HG02759 (cell line): ENCODE measurements at regions not wholly inside any gene's neighbourhood (a gene's known extent, or its start where the extent isn't known, plus 50 kb on each side); places are given as distances from the start of the nearest gene placed in this dataset.
"Not testable (repeated sequence)": the region's sequence is repeated elsewhere in the genome, so short reads cannot be mapped to it uniquely, and the experiment has no call there.

ENCODE experiments used
- ATAC-seq: cut with Tn5 transposase; IDR thresholded peaks from one replicate; pipeline ENCODE4 v1.9.1; 2021; ENCODE audit warnings: mild to moderate bottlenecking, moderate library complexity; ENCODE audit not compliant: unreplicated experiment

DNA sequence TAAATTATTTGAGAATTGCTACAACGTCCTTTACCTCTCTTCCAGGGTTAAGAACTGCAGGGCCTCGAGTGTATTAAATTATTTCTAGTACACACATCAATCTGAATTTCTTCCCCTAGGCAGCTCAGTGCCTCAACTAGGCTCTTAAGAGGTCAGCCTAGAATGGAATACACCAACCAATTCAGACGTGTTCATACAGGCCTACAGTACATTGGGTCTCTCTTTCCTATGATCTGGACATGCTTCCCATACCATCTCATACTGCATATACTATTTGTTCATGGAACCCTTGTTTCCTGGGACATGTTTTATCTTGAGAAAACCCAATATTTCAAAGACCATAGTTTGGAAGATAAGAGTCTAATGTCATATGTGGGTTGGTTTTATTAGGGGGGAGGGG, 434.1 kb upstream of the WWC1 start:
- ATAC-seq, result no peak

DNA sequence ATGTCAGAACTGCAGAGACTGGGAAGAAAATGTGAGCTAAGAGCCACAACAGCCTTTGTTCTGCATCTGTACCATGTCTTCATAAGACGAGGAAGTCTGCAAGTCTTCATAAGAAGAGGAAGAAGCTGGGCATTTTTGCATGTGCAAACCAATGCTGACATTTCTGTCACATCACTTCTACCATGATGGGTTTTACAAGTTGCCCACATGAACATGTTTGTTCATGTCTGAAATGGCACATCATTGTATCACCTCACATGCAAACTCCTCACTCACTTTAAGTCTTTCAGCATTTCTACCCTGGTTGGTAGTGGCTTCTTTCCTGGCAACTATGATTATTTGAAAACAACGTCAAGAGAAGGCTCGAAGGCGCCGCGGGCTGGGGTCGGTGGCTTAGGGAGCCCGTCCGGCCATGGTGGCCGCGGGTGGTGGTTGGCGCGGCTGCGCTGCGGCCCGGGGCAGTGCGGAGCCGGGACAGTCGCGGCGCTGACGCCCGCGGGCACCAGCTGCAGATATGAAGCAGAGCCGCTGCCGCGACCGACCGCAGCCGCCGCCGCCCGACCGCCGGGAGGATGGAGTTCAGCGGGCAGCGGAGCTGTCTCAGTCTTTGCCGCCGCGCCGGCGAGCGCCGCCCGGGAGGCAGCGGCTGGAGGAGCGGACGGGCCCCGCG, 433.1 kb upstream of the WWC1 start:
- not testable (repeated sequence) for ATAC-seq

DNA sequence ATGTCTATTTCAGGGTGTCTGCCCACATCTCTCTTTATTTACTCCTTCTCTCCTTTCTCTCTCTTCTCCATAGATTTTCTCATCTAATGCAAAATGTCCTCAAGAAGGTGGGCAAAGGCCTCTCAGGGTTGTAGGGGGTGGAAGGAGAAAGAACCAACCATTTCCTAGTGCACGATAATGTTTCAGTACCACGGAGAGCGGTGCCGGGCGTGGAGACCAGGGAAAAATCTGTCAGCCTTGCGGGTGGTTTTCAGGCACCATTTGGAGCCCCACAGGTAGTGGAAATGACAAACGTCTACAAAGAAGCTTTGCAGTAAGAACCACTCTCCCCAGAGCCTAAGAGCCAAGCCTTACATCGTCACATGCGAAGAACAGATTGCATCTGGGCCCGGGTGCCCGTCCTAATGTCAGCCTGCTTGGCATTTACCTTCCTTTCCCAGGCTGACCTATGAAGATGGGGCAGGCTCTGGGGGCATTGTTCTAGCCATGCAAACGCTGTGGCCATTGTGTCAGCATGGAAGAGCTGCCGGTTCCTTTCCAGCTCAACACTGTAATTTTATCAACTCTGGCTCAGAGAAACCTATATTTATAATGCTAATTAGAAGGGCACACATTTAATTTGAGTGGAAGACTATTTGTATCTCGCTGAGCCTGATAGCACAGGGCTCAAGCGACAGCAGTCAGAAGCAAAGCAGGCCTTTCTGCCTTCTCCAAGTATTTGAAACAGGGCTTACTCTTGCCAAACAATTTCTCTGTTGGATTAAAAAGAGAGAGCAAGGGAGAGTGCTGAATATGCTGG, 430.1 kb upstream of the WWC1 start:
- no peak for ATAC-seq

DNA sequence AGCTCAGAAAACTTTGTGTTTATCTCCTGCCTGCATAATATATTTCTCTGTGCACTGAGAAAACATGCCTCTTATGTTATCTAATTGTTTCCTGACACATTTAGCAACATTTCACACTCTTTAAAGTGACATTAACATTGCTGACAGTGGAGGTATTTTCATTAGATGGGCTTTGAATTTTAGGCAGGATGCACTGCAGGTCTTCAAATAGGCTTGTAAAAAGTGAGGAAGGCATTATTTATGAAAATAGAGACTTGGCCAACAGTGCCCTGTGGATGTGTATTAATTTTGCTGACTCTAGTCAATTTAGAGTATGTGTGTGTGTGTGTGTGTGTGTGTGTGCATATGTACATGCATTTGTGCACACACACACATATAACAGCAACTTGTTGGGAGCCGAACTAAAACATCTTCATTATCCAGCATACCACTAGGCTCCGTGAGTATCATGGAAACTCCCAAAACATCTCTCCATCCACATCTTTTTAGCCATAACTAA, 429.5 kb upstream of the WWC1 start:
- no peak for ATAC-seq

DNA sequence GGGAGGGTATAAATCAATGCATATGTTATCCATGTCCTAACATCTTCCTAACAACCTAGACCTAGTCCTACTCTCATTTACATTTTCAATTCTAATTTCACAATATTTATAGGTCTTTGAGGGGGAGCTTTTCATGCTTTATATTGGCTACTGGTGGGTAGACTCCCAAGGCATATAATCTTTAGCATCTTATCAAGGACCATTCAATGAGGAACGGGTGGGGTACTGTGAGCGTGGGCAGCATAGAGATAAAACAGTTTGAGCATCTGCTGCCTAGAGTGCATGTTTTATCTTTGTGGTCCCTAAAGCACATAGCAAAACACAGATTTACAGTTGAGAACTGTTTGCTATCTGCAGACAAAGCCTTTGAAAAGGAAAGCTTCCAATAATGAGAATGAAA, 427.6 kb upstream of the WWC1 start:
- no peak for ATAC-seq

DNA sequence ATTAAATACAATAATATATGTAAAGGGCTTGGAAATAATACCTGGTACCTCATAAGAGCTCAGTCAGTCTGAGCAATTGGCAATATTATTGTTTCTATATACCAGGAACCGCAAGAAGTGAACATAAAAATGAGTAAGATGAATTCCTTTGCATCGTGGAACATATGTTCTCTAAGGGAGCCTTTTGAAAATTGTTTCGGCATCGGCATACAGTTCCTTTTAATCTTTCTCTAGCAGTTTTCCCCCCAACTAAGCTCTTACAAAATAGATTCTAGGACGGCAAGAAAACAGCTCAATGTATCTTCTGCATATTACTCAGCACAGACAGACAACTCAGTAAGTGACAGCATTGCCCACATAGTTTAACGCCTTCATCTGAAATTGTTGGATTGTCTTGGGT, 426.6 kb upstream of the WWC1 start:
- no peak for ATAC-seq

DNA sequence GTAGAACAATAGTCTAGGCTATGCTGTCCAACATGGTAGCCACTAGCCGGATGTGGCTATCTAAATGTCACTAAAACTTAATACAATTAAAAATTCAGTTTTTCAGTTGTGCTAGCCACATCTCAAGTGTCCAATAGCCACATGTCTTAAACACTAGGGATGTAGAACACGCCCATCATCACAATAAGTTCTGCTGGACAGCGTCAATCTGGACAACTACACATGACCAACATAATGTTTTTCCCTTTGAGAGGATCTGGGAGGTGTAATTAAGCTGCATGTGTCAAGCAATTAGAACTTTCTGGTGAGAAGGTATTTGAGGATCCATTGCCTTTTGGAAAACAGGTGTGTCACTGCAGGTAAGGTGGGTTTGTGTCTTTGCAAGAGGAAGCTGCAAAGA, 424.6 kb upstream of the WWC1 start:
- no peak for ATAC-seq

DNA sequence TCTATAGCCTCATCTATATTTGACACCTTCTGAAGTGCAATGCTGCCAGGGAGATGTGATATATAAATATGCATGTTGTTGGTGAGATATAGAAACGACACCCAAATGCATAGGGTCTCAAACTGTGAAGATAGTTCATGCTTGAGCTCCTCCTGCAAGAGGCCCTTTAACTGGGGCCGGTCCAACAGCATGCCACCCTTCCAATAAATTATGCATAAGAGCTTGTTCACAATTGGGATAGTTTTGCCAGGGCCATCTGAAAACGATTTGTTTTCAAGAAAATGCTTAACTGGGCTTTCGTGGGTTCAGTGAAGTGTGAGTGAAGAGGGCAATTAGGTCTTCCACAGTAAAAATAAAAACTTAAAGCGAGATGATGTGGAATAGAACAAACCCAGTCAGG, 424.2 kb upstream of the WWC1 start:
- ATAC-seq, result no peak

DNA sequence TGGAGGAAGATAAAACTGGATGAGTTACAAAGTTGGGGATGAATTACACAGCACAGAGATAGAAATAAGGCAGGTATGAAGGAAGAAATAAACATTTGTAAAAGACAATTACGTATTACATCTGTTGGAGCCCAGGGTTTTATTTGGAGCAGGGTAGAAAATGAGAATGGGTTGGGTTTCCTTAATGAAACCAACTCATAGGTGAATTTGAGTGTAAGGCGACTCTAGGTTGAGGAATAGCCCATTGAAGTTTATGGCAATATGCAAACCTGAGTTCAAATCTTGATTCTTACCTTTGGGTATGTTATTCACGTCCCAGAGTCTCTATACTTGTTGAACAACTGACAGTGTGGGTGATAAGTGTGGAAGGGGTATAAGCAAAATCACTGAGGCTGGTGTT, 422.3 kb upstream of the WWC1 start:
- no peak for ATAC-seq

DNA sequence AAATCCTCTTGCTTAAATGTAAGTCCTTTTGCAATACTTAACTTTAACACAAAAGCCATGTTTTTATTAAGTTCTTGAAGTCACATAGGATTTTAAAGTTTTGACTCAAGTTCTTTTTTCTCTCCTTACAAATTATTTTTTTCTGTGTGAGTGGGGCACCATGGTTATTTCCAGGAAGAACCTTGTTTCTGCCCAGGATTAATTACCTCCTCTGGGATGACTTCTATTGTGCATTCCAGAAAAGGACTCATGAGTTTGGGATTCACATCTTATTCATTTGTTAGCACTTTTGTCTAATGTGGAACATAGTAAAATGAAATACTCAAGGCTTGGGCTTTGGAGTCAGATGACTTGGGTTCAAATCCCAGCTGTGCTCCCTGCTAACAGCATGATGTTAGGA, 421.4 kb upstream of the WWC1 start:
- ATAC-seq, result no peak

DNA sequence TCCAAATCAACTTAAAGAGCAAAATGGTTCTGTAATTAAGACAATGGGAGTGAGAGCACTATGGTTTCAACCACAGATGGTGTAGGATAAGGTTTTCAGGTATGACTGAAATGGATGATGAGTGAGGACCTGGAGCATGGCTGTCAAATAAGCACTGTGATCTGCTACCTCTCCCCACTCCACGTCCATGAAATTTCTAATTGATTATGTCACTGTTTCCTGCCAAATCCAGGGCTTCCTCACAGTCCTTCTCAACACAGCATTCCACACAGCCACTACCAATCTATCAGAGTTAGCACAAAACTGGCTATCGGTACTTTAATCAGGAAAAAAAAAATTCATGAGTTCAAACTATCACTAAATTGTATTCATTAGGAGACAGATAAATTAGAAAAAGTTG, 420.4 kb upstream of the WWC1 start:
- no peak for ATAC-seq

DNA sequence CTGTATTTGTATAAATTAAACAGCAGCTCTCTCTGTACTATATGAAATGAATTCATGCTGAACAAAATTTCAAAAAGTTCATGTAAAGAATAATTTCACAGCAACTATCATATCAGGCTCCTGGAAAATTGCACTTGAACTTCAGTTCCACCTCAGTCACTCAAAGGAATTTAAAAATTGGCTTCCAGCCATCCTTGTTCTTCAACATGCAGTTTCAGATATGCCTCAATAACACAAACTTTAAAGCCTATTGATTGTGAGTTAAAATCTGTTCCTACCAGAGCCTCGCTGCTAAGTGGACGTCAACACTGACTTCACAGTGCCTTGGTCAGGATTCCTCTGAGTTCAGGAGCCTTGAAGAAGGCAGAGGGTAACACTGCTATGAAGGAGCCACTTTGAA, 418.7 kb upstream of the WWC1 start:
- no peak for ATAC-seq

DNA sequence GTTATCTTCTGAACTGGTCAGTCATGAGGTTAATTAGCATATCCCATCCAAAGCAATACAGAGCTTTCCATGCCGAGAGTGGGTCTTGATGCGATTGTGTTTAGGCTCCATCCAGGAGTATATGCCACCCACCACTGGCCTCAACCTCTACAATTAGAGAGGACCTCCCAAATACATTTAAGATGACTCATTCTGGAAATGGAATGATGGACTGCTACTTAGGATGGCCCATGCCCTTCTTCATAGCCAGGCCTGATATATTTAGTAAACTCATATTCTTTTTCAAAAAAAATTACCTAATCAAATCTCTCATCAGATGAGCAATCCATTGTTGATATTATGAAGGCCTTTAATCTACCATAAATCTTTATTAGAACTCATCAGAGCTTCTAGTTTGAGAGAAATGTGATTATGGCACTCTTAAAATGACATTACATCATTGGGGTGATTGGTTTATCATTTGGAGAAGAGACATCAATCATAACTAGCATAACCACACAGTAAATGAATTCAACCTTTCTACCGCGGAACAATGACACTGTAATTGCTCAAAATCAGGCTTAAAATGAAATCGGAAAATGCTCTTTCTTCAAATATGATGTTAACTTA, 414.2 kb upstream of the WWC1 start:
- no peak for ATAC-seq

DNA sequence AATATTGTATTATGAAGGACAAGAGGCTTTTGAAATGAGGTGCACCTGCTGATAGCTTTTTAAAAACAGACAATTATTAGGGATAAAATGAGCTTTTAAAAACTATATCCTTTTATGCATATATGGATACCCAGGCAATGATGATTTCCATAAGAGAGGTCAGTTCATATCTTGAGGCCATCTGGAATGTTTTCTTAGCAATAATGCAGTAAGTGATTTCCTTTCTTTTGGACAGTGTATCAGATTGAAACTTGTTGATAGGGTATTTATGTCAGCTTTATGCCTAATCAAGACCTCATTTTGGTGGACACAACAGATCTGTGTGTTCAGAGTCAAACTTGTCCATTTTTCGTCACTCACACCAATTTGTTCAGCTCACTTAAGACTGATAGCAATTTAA, 413.5 kb upstream of the WWC1 start:
- ATAC-seq, result no peak

DNA sequence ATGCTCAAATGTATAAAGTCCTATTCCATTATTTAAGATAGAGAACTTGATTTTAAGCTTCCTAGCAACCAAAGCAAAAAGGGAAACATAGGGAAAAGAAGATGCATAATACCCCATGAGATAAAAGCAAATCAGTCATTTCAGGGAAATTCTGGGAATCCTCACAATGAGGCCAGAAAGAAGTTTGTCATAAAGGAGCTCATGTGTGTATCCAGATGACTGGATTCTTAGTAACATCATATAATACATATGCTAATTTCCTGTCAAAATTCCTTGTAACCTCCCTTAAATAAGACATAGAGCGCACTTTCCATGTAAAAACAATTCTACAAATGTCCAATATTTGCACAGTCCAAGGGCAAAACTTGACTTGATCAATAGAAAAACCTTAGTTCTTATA, 411.0 kb upstream of the WWC1 start:
- no peak for ATAC-seq

DNA sequence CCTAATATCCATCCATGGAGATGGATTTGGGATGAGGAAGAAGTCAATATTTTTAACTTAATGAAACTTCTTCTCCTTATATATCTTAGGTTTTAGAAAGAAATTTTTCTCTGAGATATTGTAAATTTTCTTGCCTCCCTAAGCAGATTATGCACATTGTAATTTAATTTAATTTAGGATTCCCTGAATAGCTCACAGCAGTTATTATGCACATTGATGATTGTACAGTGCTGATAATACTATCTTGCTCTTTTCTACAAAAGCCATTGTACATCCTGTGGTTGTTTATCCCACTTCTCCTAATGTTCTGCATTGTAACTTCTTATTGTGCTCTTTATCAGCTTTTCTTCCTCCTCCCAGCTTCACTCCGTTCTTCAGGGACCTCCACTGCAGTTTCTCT, 410.4 kb upstream of the WWC1 start:
- no peak for ATAC-seq

DNA sequence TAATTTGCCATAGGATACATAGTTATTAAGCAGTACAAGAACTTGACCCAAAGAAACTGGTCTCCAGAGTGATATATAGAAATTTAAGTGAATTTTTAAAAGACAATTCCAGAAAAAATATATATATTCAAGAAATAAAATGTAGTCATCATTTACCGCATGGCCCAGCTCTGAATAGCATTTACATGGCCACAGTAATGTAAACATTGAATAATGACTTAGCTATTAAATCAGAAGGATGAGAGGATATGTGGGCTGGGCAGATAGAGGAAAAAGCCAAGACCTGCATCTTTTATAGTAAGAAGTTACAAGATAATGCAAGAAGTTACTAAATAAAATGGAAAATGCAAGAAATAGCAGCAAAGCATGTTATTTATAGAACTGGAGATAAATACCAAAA, 405.2 kb upstream of the WWC1 start:
- ATAC-seq, result no peak

DNA sequence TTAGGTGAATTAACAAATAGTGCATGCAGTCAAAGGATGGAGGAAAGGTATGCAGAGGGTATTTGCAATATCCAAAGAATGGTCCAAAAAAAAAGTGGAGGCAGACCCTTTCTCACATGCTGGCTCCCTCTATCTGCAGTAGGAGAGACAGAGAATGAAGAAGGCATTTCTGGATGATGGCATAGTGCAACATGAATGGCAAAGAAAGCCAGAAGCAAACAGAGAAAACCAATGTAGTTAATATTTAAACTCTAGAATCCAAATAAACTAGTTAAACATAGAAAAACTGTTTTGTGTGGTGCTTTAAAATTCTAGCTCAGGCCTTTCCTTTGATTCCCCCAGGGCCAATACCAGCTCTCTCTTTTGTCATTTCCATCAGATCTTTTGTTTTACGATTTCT, 403.1 kb upstream of the WWC1 start:
- ATAC-seq, result no peak

DNA sequence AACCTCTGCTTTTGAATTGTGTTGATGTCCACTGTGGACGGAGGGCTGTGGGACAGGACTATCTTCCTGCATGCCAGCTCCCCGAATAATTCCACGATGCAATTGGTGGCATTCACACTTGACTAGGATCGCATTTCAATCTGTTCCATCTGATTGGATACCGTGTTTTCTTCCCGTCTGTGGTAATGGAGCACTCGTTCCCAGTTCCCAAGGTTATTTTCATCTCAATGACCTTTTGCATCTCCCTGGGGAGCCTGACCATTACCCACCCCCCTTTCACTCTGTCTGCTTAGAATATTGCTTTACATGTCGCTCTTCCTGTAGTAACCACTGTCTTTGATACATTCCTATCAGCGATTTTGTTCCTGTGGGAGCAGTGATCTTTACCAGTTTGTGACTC, 402.2 kb upstream of the WWC1 start:
- ATAC-seq, result no peak

DNA sequence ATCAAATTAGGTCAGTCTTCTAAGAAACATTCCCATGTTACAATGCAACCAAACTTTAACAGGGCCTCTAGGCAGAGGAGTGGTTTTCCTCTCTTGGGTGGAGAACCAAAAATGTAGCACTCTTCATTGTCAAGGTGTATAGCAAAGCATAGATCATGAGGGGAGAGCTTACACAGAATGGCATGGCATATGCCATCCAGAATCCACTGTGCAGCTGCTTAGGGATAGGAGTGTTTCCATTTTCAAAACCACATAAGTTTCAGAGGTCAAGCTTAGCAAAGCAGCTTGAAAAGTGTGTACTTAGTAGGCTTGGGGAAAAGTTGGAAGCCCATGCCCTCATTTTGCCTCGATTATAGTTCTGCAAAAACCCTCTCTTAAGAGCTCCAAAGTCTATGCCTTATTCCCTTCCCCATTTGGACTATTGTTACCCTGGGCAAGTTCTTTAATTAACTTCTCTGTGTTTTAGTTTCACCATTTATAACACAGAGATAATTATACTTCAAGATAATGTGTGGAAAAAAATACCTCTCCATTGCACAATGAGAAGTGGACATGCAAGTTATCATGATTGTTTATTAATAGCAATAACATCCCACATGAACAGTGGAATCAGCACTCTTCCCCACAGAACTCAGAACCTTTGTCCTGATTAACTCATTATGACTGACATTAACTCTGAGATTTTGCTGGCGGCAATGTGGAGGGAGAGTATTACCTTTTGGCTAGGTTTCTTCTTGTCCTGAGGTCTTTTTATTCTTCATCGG, 398.9 kb upstream of the WWC1 start:
- no peak for ATAC-seq

DNA sequence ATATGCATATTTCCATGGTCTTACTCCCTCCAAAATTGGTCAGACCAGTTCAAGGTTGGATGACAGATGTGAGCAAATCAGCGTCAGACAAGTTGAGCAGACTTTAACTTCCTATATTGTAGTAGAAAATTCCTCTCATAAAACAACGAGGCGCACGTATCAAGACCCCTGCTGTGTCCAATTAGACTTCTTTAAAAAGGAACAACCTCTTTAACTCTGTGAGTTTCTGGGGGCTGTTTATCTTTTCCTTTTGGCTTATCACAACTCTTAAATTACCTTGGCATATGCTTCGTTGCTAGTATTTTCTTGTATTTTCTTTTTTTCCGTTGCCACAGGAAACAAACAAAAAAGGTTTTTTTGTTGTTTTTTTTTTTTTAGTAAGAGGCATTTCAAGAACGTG, 398.2 kb upstream of the WWC1 start:
- ATAC-seq, result no peak
